ENCODE measurements at regions not wholly inside any gene's neighbourhood (a gene's known extent, or its start where the extent isn't known, plus 50 kb on each side); places are given as distances from the start of the nearest gene placed in this dataset.

GRCh38 chr12:30151831-30152230 is 368.1 kb upstream of the TMTC1 start:
- TF ChIP-seq BHLHE40 (IDR thresholded peaks at IDR 0.05; ENCODE audit: low read depth, low read length) (no peak), CTCF (conservative IDR thresholded peaks at IDR 0.05; ENCODE audit: low read depth, low read length) (no peak), SMC3 (IDR thresholded peaks at IDR 0.05; ENCODE audit: low read depth, low read length) (no peak), RCOR1 (IDR thresholded peaks at IDR 0.05; ENCODE audit: insufficient replicate concordance, low read length) (no peak), POLR2A (IDR thresholded peaks at IDR 0.05; ENCODE audit: low read depth, low read length) (no peak), RFX5 (IDR thresholded peaks at IDR 0.05; ENCODE audit: low read depth, low read length) (no peak), MAZ (IDR thresholded peaks at IDR 0.05; ENCODE audit: borderline replicate concordance, low read depth, low read length) (no peak), MXI1 (IDR thresholded peaks at IDR 0.05; ENCODE audit: borderline replicate concordance, low read depth, low read length) (no peak), RAD21 (IDR thresholded peaks at IDR 0.05; ENCODE audit: low read length) (no peak), CHD1 (IDR thresholded peaks at IDR 0.05; ENCODE audit: low read depth, low read length) (no peak)
